Common myeloid progenitor, CD34-positive (primary cell): ENCODE measurements at regions not wholly inside any gene's neighbourhood (a gene's known extent, or its start where the extent isn't known, plus 50 kb on each side); places are given as distances from the start of the nearest gene placed in this dataset.

Source experiments
- CTCF ChIA-PET: fragments of 350-600 bp; sonication (Branson Sonifier 250); formaldehyde crosslinking; loops from one replicate; lab custom pipeline; 2021; ENCODE audit warnings: antibody characterized with exemption; lab: Charles Lee
- POLR2A ChIA-PET: fragments of 350-600 bp; sonication (Branson Sonifier 250); formaldehyde crosslinking; loops from one replicate; lab custom pipeline; 2021; ENCODE audit warnings: antibody characterized with exemption; lab: Charles Lee
- DNase-seq, 3 donors: peaks; one replicate each; pipeline versions ENCODE4 v3.0.0 to v3.0.0-alpha.2; 2013
- H3K27ac ChIP-seq, 2 experiments: 1 replicate in 1 of 2; 2 replicates in 1 of 2; pipeline ENCODE4 v1.7.0; 2013; ENCODE audit warnings: inconsistent platforms in 2 of 2, low read length in 2 of 2, mild to moderate bottlenecking in 2 of 2, low read depth in 1 of 2, moderate library complexity in 1 of 2; ENCODE audit not compliant: severe bottlenecking in 2 of 2, insufficient read depth in 1 of 2, poor library complexity in 1 of 2
- H3K27me3 ChIP-seq, 5 experiments: replicated peaks in 2 of 5; 1 replicate in 3 of 5; 2 replicates in 2 of 5; pipeline versions ENCODE4 v1.6.1 to v1.7.0; 2013; ENCODE audit warnings: low read length in 4 of 5, mild to moderate bottlenecking in 2 of 5, moderate library complexity in 2 of 5, inconsistent platforms in 1 of 5; ENCODE audit not compliant: insufficient read depth in 5 of 5, control insufficient read depth in 4 of 5
- H3K36me3 ChIP-seq, 4 experiments: 1 replicate in 2 of 4; 2 replicates in 2 of 4; pipeline versions ENCODE4 v1.6.1 to v1.7.0; 2013; ENCODE audit warnings: low read length in 3 of 4, control low read depth in 1 of 4, mild to moderate bottlenecking in 1 of 4; ENCODE audit not compliant: control insufficient read depth in 4 of 4, insufficient read depth in 4 of 4
- H3K4me1 ChIP-seq, 4 experiments: 1 replicate in 3 of 4; 2 replicates in 1 of 4; pipeline versions ENCODE4 v1.6.1 to v1.7.1; 2013; ENCODE audit warnings: low read length in 3 of 4, mild to moderate bottlenecking in 3 of 4, control low read depth in 1 of 4, inconsistent platforms in 1 of 4, moderate library complexity in 1 of 4; ENCODE audit not compliant: control insufficient read depth in 4 of 4, insufficient read depth in 4 of 4; ENCODE audit errors: control extremely low read depth in 1 of 4
- H3K4me3 ChIP-seq, 7 experiments: 1 replicate in 4 of 7; 2 replicates in 3 of 7; pipeline versions ENCODE4 v1.5.1 to v1.7.0; 2013; ENCODE audit warnings: mild to moderate bottlenecking in 7 of 7, low read length in 6 of 7, moderate library complexity in 6 of 7, inconsistent platforms in 2 of 7, low read depth in 2 of 7, control low read depth in 1 of 7; ENCODE audit not compliant: insufficient read depth in 4 of 7, control insufficient read depth in 1 of 7; ENCODE audit errors: extremely low read depth in 1 of 7
- H3K9me3 ChIP-seq, 5 experiments: 1 replicate in 4 of 5; 2 replicates in 1 of 5; pipeline versions ENCODE4 v1.6.1 to v1.7.1; 2013; ENCODE audit warnings: low read length in 4 of 5, mild to moderate bottlenecking in 2 of 5, inconsistent platforms in 1 of 5, low read depth in 1 of 5, moderate library complexity in 1 of 5; ENCODE audit not compliant: control insufficient read depth in 4 of 5, insufficient read depth in 2 of 5; ENCODE audit errors: control extremely low read depth in 1 of 5
- WGBS: methylation state at CpG from one replicate; pipeline ENCODE4 v1.1.5; 2013; ENCODE audit not compliant: insufficient coverage; 5-methylcytosine and 5-hydroxymethylcytosine counted together

- no peaks in the 10 kb centered on the region for H3K4me1 ChIP-seq
- no peak overlapping the region for H3K27ac ChIP-seq
- WGBS = 86% methylated on average over 1 of the region's 1 CpG
- CTCF ChIA-PET = interaction anchor here (1.5 kb wide), 1 partner anchor 185 kb away, joined by 3 read pairs; no protein-coding TSS in a partner anchor
- no peaks in the 10 kb centered on the region for H3K36me3 ChIP-seq
- POLR2A ChIA-PET = no interaction called here
- peaks cover 0 to 14% (median 10%) of the 10 kb centered on the region in 5 experiments for H3K9me3 ChIP-seq
- no peaks in the 10 kb centered on the region for H3K27me3 ChIP-seq
- no peak overlapping the region for H3K4me3 ChIP-seq
- no peak for DNase-seq
Measured at GRCh38 chr2:38502107-38502506, 100.6 kb downstream of the HNRNPLL start.

- H3K4me1 ChIP-seq = no peaks in the 10 kb centered on the region
- POLR2A ChIA-PET = no interaction called here
- no peak overlapping the region for H3K4me3 ChIP-seq
- no peaks in the 10 kb centered on the region for H3K27me3 ChIP-seq
- CTCF ChIA-PET = no interaction called here
- no peaks in the 10 kb centered on the region for H3K36me3 ChIP-seq
- no peak for DNase-seq
- WGBS = 94% methylated on average over 12 of the region's 12 CpGs
- peaks cover 0 to 12% (median 6%) of the 10 kb centered on the region in 5 experiments for H3K9me3 ChIP-seq
- no peak overlapping the region for H3K27ac ChIP-seq
Measured at GRCh38 chr2:38500283-38500634, 102.5 kb downstream of the HNRNPLL start.

GRCh38 chr2:38499548-38500282 is 103.0 kb downstream of the HNRNPLL start:
- H3K27ac ChIP-seq = no peak overlapping the region
- WGBS = 99% methylated on average over 7 of the region's 9 CpGs
- POLR2A ChIA-PET = no interaction called here

DNA sequence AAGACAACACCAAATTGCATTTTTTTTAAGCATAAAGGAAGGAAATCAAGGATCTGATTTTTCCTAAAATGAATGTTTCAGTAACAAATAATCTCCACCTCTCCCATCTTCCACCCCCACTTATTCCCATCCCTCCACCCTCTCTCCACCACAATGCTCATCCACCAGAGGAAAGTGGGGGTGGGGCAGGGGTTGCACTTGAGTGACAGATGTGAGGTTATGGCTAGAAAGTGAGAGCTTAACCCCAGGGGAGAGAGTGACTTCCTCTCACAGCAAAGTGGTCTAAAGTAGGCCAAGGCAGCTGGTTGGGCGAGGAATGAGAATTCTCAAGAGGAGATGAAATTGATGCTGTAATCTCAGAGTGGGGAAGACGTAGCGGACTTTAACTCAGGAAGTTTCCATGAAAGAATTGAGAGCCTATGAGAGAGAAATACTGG is 104.7 kb downstream of the HNRNPLL start:
- POLR2A ChIA-PET = interaction anchor here (0.6 kb wide), 1 partner anchor 15 kb away, joined by 3 read pairs; no protein-coding TSS in a partner anchor
- CTCF ChIA-PET = interaction anchor here (1.3 to 1.4 kb wide), 2 partner anchors 10 to 182 kb away, joined by 4 read pairs; no protein-coding TSS in a partner anchor
- WGBS = 88% methylated on average over 3 of the region's 3 CpGs
- no peaks in the 10 kb centered on the region for H3K4me1 ChIP-seq
- peak in 1 of 3 donors; percentile 13 for DNase-seq
- peaks cover 0 to 10% (median 6%) of the 10 kb centered on the region in 5 experiments for H3K9me3 ChIP-seq
- H3K36me3 ChIP-seq = no peaks in the 10 kb centered on the region
- no peak overlapping the region for H3K4me3 ChIP-seq
- H3K27ac ChIP-seq = no peak overlapping the region
- no peaks in the 10 kb centered on the region for H3K27me3 ChIP-seq

More at GRCh38 chr2:38499548-38500282, 103.0 kb downstream of the HNRNPLL start:
- peaks cover 0 to 12% (median 6%) of the 10 kb centered on the region in 5 experiments for H3K9me3 ChIP-seq
- no peak overlapping the region for H3K4me3 ChIP-seq
- CTCF ChIA-PET = no interaction called here
- H3K4me1 ChIP-seq = no peaks in the 10 kb centered on the region
- no peak for DNase-seq
- no peaks in the 10 kb centered on the region for H3K36me3 ChIP-seq
- H3K27me3 ChIP-seq = no peaks in the 10 kb centered on the region

GRCh38 chr2:38497670-38498037 is 105.1 kb downstream of the HNRNPLL start:
- H3K36me3 ChIP-seq = no peaks in the 10 kb centered on the region
- ChIA-PET POLR2A (interaction anchor here (0.6 kb wide), 1 partner anchor 16 kb away, joined by 3 read pairs; no protein-coding TSS in a partner anchor), CTCF (interaction anchor here (1.4 kb wide), 1 partner anchor 182 kb away, joined by 4 read pairs; no protein-coding TSS in a partner anchor)
- no peaks in the 10 kb centered on the region for H3K4me1 ChIP-seq
- WGBS = 100% methylated on average over 2 of the region's 3 CpGs
- peaks cover 0 to 8% (median 6%) of the 10 kb centered on the region in 5 experiments for H3K9me3 ChIP-seq
- no peaks in the 10 kb centered on the region for H3K27me3 ChIP-seq
- no peak overlapping the region for H3K4me3 ChIP-seq
- no peak overlapping the region for H3K27ac ChIP-seq
- no peak for DNase-seq

GRCh38 chr2:38496927-38497669 is 105.6 kb downstream of the HNRNPLL start:
- H3K4me3 ChIP-seq = no peak overlapping the region
- no peak overlapping the region for H3K27ac ChIP-seq
- POLR2A ChIA-PET = interaction anchor here (0.6 kb wide), 1 partner anchor 16 kb away, joined by 3 read pairs; no protein-coding TSS in a partner anchor
- H3K36me3 ChIP-seq = no peaks in the 10 kb centered on the region
- DNase-seq = no peak
- no peaks in the 10 kb centered on the region for H3K4me1 ChIP-seq
- no peaks in the 10 kb centered on the region for H3K27me3 ChIP-seq
- H3K9me3 ChIP-seq = peaks cover 0 to 5% (median 2%) of the 10 kb centered on the region in 5 experiments
- WGBS = 95% methylated on average over 6 of the region's 8 CpGs
- CTCF ChIA-PET = interaction anchor here (1.1 to 1.4 kb wide), 2 partner anchors 26 to 181 kb away, joined by 3 to 4 read pairs; no protein-coding TSS in a partner anchor
